Cardiac fibroblast (primary cell): ENCODE measurements at regions not wholly inside any gene's neighbourhood (a gene's known extent, or its start where the extent isn't known, plus 50 kb on each side); places are given as distances from the start of the nearest gene placed in this dataset.
A peak's percentile ranks its signal among the peaks of the same experiment; 100 is the strongest.

ENCODE experiments used
- DNase-seq, 2 donors: peaks; one replicate each; pipeline versions ENCODE4 v3.0.0 to v3.0.0-alpha.2; 2010; ENCODE audit warnings: low read depth in 2 of 2
- H3K4me3 ChIP-seq, 2 donors: replicated peaks in 1 of 2; 1 replicate in 1 of 2; 2 replicates in 1 of 2; pipeline ENCODE4 v1.5.1; 2011; ENCODE audit warnings: low read depth in 2 of 2, low read length in 2 of 2, mild to moderate bottlenecking in 2 of 2, moderate library complexity in 1 of 2
- TF ChIP-seq, protein P1 (sequence below): IDR thresholded peaks from one replicate; pipeline ENCODE4 v1.5.1; 2011; ENCODE audit warnings: low read depth, mild to moderate bottlenecking, low read length, inconsistent platforms

DNA sequence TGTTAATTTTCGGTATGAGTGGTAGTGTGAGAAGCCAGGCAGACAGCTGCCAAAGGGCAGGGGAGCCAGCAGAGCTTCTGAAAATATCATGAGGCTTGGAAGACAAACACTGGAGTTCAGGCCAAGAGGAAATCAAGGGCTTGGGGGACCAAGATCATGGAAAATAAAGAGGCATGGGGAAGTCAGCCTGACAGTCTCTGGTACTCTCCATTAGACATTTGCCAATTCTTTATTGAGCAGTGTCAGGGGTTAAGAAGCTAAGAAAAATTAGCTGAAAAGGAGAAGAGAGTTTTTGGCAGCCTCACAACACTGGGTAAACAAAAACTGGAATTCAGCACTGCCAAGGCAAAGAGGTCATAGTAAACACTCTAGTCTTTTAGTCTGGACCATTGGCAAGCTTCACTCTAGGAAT is 612.7 kb downstream of the EPHA4 start:
- no peak overlapping the region for H3K4me3 ChIP-seq
- TF ChIP-seq, protein P1, sequence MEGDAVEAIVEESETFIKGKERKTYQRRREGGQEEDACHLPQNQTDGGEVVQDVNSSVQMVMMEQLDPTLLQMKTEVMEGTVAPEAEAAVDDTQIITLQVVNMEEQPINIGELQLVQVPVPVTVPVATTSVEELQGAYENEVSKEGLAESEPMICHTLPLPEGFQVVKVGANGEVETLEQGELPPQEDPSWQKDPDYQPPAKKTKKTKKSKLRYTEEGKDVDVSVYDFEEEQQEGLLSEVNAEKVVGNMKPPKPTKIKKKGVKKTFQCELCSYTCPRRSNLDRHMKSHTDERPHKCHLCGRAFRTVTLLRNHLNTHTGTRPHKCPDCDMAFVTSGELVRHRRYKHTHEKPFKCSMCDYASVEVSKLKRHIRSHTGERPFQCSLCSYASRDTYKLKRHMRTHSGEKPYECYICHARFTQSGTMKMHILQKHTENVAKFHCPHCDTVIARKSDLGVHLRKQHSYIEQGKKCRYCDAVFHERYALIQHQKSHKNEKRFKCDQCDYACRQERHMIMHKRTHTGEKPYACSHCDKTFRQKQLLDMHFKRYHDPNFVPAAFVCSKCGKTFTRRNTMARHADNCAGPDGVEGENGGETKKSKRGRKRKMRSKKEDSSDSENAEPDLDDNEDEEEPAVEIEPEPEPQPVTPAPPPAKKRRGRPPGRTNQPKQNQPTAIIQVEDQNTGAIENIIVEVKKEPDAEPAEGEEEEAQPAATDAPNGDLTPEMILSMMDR: no peak
- peak in 1 of 2 donors; percentile 13 for DNase-seq

DNA sequence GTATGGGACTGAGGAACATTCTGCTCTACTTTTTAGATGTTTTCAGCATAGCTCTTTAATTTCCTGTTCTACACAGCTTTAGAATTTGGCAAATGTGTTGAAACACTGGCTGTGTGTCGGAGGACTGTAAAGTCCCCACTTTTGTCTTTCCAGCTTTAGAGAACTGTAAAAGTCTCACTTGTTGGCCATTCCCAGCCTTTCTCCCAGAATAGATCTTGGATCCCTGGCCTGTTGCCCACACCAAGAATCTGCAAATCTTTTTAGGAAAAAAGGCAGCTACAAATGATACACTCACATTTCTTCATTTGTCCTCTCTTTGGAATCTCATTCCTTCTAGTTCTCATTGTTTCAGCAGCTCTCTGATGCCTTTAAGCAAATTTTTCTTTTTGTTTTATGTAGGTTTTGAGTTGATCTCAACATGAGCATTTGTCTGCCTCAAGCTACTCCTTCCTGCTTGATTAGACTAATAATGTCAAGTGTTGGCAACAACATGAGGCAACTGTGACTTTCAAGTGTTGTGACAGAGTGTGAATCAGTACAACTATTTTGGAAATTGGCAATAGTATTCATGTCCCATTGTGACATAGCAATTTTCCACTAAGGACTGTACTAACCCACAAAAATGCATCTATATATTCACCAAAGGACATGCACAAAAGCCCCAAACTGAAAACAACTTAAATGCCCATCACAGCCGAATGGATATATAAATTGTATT is 610.8 kb downstream of the EPHA4 start:
- DNase-seq: no peak

DNA sequence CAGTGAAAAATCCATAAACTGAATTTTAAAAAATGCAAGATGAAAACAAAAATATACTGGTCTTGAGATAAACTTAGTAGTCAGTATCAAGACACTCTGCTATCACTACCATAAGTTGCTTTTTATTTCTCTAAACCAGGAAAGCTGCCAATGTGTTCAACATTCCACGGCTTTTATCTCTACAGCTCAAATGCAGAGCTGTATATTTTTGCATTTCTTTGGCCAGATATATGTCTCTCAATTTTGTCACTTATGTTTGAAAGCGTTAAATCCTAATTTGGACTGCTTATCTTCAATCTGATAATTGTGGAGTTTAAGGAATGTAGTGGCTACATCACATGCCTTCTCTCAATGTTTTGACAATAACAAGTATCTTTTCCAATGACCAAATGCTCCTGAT is 609.5 kb downstream of the EPHA4 start:
- TF ChIP-seq, protein P1: no peak
- DNase-seq: peak in 1 of 2 donors; percentile 17
- no peak overlapping the region for H3K4me3 ChIP-seq

More for the DNA sequence above, 610.8 kb downstream of the EPHA4 start:
- no peak overlapping the region for H3K4me3 ChIP-seq
- TF ChIP-seq, protein P1: no peak

DNA sequence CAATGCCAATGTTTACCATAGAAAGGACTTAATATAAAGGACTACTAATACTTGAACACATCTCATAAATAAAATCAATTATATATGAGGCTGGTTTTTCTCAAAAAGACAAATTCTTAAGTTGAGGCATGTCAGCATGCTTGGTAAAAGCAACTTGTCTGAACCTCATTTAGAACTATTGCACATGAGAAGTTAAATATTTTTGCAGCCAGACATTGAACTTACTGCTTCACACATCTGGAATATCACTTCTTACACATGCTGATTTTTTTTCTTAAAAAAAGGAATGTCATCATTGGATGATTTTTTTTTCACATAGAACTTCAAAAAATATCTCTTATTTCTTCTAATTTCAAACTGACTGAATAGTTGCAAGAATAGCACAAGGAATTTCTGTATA is 609.0 kb downstream of the EPHA4 start:
- DNase-seq: no peak
- TF ChIP-seq, protein P1: no peak
- no peak overlapping the region for H3K4me3 ChIP-seq

DNA sequence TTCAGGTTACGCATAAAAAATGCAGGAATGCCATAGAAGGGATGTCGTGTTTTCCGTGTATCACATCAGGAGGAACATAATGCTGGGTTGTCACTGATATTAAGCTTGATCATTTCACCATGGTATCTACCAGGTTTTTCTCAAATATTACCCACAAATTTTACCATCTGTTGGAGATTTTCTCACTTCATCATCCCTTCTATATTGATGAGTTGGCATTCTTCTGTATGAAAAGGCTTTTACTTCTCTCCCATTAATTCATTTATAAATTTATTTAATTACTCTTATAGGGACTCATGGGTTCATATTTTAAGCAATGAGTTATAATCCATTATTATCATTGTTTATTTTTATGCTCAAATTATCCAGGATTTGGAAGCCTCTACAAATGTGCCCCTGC is 608.2 kb downstream of the EPHA4 start:
- TF ChIP-seq, protein P1: no peak
- no peak overlapping the region for H3K4me3 ChIP-seq
- no peak for DNase-seq

DNA sequence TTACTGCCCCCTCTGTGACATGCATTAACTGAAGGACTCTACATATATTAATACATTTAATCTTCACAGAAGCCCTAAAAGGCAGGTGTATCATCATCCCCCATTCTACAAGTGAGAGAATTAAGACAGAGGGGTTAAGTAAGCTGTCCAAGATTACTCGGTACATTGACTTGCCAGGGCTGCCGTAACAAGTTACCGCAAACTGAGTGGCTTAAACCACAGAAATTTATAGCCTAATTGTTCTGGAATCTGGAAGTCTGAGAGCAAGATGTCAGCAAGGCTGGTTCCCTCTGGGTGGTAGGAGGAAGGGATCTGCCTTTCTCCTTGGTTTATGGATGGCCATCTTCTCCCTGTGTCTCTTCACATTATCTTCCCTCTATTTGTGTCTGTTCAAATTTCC is 605.5 kb downstream of the EPHA4 start:
- no peak overlapping the region for H3K4me3 ChIP-seq
- DNase-seq: peak in 1 of 2 donors; percentile 9
- TF ChIP-seq, protein P1: no peak

DNA sequence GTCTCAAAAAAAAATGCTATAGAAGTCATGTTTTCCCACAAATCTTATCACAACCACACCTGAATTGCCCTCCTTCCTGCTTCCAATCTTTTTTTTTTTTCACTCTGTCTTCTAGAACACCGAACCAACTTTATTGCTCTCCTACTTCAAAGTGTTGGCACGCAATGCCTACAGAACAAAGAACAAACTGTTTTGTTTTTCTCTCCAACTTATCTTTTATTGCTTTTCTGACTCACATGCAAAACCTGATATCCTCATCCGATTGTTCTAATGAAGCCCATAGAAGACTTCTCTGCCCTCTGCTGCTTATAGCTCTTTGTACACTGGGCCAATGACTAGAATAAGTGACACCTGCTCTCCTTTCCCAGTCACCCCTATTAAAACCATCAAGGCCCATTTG is 602.8 kb downstream of the EPHA4 start:
- DNase-seq: no peak
- no peak overlapping the region for H3K4me3 ChIP-seq
- TF ChIP-seq, protein P1: no peak
